ENCODE measurements at regions not wholly inside any gene's neighbourhood (a gene's known extent, or its start where the extent isn't known, plus 50 kb on each side); places are given as distances from the start of the nearest gene placed in this dataset.

GRCh38 chr11:57072640-57073039 lies 83.9 kb downstream of the OR5AK2 start:
- H3K79me2 ChIP-seq (ENCODE audit: control insufficient read depth in 1 of 2, insufficient read depth in 2 of 2, low read length in 2 of 2), result no peaks in the 10 kb centered on the region
- no peaks in the 10 kb centered on the region for H3K27me3 ChIP-seq (replicated peaks in 1 of 4; ENCODE audit: control insufficient read depth in 3 of 4, extremely low read depth in 1 of 4, insufficient read depth in 3 of 4, low read length in 3 of 4)
- no peaks in the 10 kb centered on the region for H4K20me1 ChIP-seq (replicated peaks in 1 of 2; ENCODE audit: control insufficient read depth in 1 of 2, insufficient read depth in 2 of 2, low read length in 2 of 2)
- H3K23ac ChIP-seq (ENCODE audit: insufficient read length), result no peak overlapping the region
- no peak overlapping the region for H3K4ac ChIP-seq (replicated peaks; ENCODE audit: insufficient read length, low read depth, low read length)
- no peaks in the 10 kb centered on the region for H3K79me1 ChIP-seq (ENCODE audit: low read depth, low read length)
- no peaks in the 10 kb centered on the region for H3K23me2 ChIP-seq (ENCODE audit: low read depth, low read length)
- DNase-seq (ENCODE audit: low read depth in 1 of 2, low spot score in 2 of 2), result no peak
- POLR2A ChIA-PET (ENCODE audit: partially characterized antibody), result no interaction called here
- CTCF ChIA-PET (ENCODE audit: partially characterized antibody), result interaction anchor here (0.7 kb wide), 1 partner anchor 70 kb away, joined by 3 read pairs; no protein-coding TSS in a partner anchor
- H2BK5ac ChIP-seq (ENCODE audit: low read depth, low read length), result no peak overlapping the region
- no peak for FAIRE-seq
- H3K4me1 ChIP-seq (replicated peaks in 1 of 4; ENCODE audit: control insufficient read depth in 3 of 4, insufficient read depth in 4 of 4, low read length in 3 of 4), result no peaks in the 10 kb centered on the region
- H3K4me3 ChIP-seq (ENCODE audit: extremely low read depth in 1 of 4, insufficient read depth in 2 of 4, low read depth in 3 of 4, low read length in 4 of 4), result no peak overlapping the region
- H2BK15ac ChIP-seq (ENCODE audit: low read length), result no peak overlapping the region
- no peak overlapping the region for H3K14ac ChIP-seq (ENCODE audit: insufficient read length)
- no peak overlapping the region for H2BK20ac ChIP-seq (ENCODE audit: low read length)
- no peak overlapping the region for H2AFZ ChIP-seq (ENCODE audit: low read length)
- H3K9ac ChIP-seq (replicated peaks in 1 of 4; ENCODE audit: extremely low read depth in 1 of 4, low read depth in 3 of 4, low read length in 3 of 4), result no peak overlapping the region
- H3K18ac ChIP-seq (ENCODE audit: extremely low read depth, low read length), result no peak overlapping the region
- H4K5ac ChIP-seq (ENCODE audit: insufficient read length, low read depth, low read length), result no peak overlapping the region
- no peak overlapping the region for H3K4me2 ChIP-seq (ENCODE audit: insufficient read depth in 1 of 2, low read depth in 2 of 2, low read length in 2 of 2)
- H3K56ac ChIP-seq (replicated peaks; ENCODE audit: insufficient read length, low read depth, low read length), result no peak overlapping the region
- no peak overlapping the region for H4K8ac ChIP-seq (ENCODE audit: extremely low read depth, insufficient read depth, low read length)
- no peak overlapping the region for H2BK12ac ChIP-seq (ENCODE audit: low read depth, low read length)
- no peak overlapping the region for H2AK5ac ChIP-seq (ENCODE audit: low read depth, low read length)
- H4K91ac ChIP-seq (replicated peaks; ENCODE audit: insufficient read length, low read length), result no peak overlapping the region
- H3K36me3 ChIP-seq (ENCODE audit: control insufficient read depth in 2 of 4, insufficient read depth in 4 of 4, low read length in 3 of 4), result no peaks in the 10 kb centered on the region
- no peak for TF ChIP-seq POLR2AphosphoS5 (IDR thresholded peaks at IDR 0.05; ENCODE audit: low read depth, low read length)
- TF ChIP-seq, protein P1, sequence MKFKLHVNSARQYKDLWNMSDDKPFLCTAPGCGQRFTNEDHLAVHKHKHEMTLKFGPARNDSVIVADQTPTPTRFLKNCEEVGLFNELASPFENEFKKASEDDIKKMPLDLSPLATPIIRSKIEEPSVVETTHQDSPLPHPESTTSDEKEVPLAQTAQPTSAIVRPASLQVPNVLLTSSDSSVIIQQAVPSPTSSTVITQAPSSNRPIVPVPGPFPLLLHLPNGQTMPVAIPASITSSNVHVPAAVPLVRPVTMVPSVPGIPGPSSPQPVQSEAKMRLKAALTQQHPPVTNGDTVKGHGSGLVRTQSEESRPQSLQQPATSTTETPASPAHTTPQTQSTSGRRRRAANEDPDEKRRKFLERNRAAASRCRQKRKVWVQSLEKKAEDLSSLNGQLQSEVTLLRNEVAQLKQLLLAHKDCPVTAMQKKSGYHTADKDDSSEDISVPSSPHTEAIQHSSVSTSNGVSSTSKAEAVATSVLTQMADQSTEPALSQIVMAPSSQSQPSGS (IDR thresholded peaks at IDR 0.05; ENCODE audit: low read length), result no peak
- no peak for TF ChIP-seq CBX8 (IDR thresholded peaks at IDR 0.05; ENCODE audit: borderline replicate concordance, low read depth, low read length)
- no peak for TF ChIP-seq SP1 (IDR thresholded peaks at IDR 0.05; ENCODE audit: low read depth, low read length)
- TF ChIP-seq NRF1 (IDR thresholded peaks at IDR 0.05; ENCODE audit: low read depth, low read length), result no peak
- TF ChIP-seq MAFK (IDR thresholded peaks at IDR 0.05; ENCODE audit: low read depth, low read length), result no peak
- no peak for TF ChIP-seq RAD21 (IDR thresholded peaks at IDR 0.05 in 1 of 2, conservative IDR thresholded peaks at IDR 0.05 in 1 of 2; ENCODE audit: low read depth in 2 of 2, low read length in 2 of 2)
- no peak for TF ChIP-seq RXRA (IDR thresholded peaks at IDR 0.05; ENCODE audit: insufficient read depth, low read depth, low read length)
- no peak for TF ChIP-seq CHD1 (IDR thresholded peaks at IDR 0.05; ENCODE audit: low read depth, low read length)
- no peak for TF ChIP-seq HDAC2 (IDR thresholded peaks at IDR 0.05; ENCODE audit: borderline replicate concordance in 1 of 2, low read depth in 2 of 2, low read length in 2 of 2)
- H3K27ac ChIP-seq (ENCODE audit: low read depth, low read length), result no peak overlapping the region
- no peak overlapping the region for H2BK120ac ChIP-seq (replicated peaks; ENCODE audit: low read depth, low read length)
- no peaks in the 10 kb centered on the region; a peak in 1 of 4 replicates for H3K9me3 ChIP-seq (ENCODE audit: insufficient read depth in 2 of 2, low read depth in 1 of 2, low read length in 1 of 2)
